ENCODE measurements at regions not wholly inside any gene's neighbourhood (a gene's known extent, or its start where the extent isn't known, plus 50 kb on each side); places are given as distances from the start of the nearest gene placed in this dataset.

- Histone ChIP-seq H3K36me3 (no peaks in the 10 kb centered on the region), H3K4me1 (no peaks in the 10 kb centered on the region), H3K4me3 (no peak overlapping the region), H3K9me3 (no peaks in the 10 kb centered on the region), H3K27me3 (no peaks in the 10 kb centered on the region), H3K27ac (no peak overlapping the region)
- in situ Hi-C loops (cut with MboI; ENCODE audit: low pct_ligation_motif_present in 1 of 4, low pct_unique_long_range_greater_than_20kb in 1 of 4, low sequenced_read_pairs in 3 of 4): no loop called here
- no peak for DNase-seq
- 50 to 73% methylated on average over 1 of the region's 1 CpG for WGBS, 2 donors (ENCODE audit: low coverage in 1 of 2)
- intact Hi-C loops (cut with DNase I; ENCODE audit: low total_unique reads): no loop called here
- no peak for TF ChIP-seq POLR2A (IDR thresholded peaks at IDR 0.05)
- no peak for TF ChIP-seq POLR2AphosphoS5 (IDR thresholded peaks at IDR 0.05)
- TF ChIP-seq CTCF (IDR thresholded peaks at IDR 0.05): no peak
- TF ChIP-seq EP300 (IDR thresholded peaks at IDR 0.05; ENCODE audit: low read depth): no peak
Measured at GRCh38 chr10:120641695-120642094, 184.7 kb downstream of the PLPP4 start.

- in situ Hi-C loops (cut with MboI; ENCODE audit: low pct_ligation_motif_present in 1 of 4, low pct_unique_long_range_greater_than_20kb in 1 of 4, low sequenced_read_pairs in 3 of 4) (no loop called here), intact Hi-C loops (cut with DNase I; ENCODE audit: low total_unique reads) (no loop called here)
- H3K4me3 ChIP-seq: no peak overlapping the region
- H3K4me1 ChIP-seq: no peaks in the 10 kb centered on the region
- 56 to 59% methylated on average over 1 to 2 of the region's 2 CpGs for WGBS, 2 donors (ENCODE audit: low coverage in 1 of 2)
- H3K36me3 ChIP-seq: no peaks in the 10 kb centered on the region
- H3K27me3 ChIP-seq: no peaks in the 10 kb centered on the region
- H3K27ac ChIP-seq: no peak overlapping the region
- DNase-seq: no peak
- TF ChIP-seq EP300 (IDR thresholded peaks at IDR 0.05; ENCODE audit: low read depth): no peak
- TF ChIP-seq CTCF (IDR thresholded peaks at IDR 0.05): no peak
- no peak for TF ChIP-seq POLR2AphosphoS5 (IDR thresholded peaks at IDR 0.05)
- no peak for TF ChIP-seq POLR2A (IDR thresholded peaks at IDR 0.05)
- no peaks in the 10 kb centered on the region for H3K9me3 ChIP-seq
Measured at GRCh38 chr10:120643351-120643750, 186.3 kb downstream of the PLPP4 start.

GRCh38 chr10:120644556-120645410 lies 187.8 kb downstream of the PLPP4 start:
- WGBS, 2 donors (ENCODE audit: low coverage in 1 of 2): 48 to 83% methylated on average over 1 of the region's 1 CpG
- intact Hi-C loops (cut with DNase I; ENCODE audit: low total_unique reads): no loop called here
- in situ Hi-C loops (cut with MboI; ENCODE audit: low pct_ligation_motif_present in 1 of 4, low pct_unique_long_range_greater_than_20kb in 1 of 4, low sequenced_read_pairs in 3 of 4): no loop called here

More at GRCh38 chr10:120644556-120645410, 187.8 kb downstream of the PLPP4 start:
- H3K4me3 ChIP-seq: no peak overlapping the region
- H3K4me1 ChIP-seq: no peaks in the 10 kb centered on the region
- DNase-seq: no peak
- no peak overlapping the region for H3K27ac ChIP-seq
- H3K27me3 ChIP-seq: no peaks in the 10 kb centered on the region
- no peak for TF ChIP-seq POLR2A (IDR thresholded peaks at IDR 0.05)
- TF ChIP-seq CTCF (IDR thresholded peaks at IDR 0.05): no peak
- no peak for TF ChIP-seq EP300 (IDR thresholded peaks at IDR 0.05; ENCODE audit: low read depth)
- TF ChIP-seq POLR2AphosphoS5 (IDR thresholded peaks at IDR 0.05): no peak
- no peaks in the 10 kb centered on the region for H3K36me3 ChIP-seq
- H3K9me3 ChIP-seq: no peaks in the 10 kb centered on the region
